HepG2 (cell line): ENCODE measurements at regions not wholly inside any gene's neighbourhood (a gene's known extent, or its start where the extent isn't known, plus 50 kb on each side); places are given as distances from the start of the nearest gene placed in this dataset.

Source experiments
- ATAC-seq: fragments of 200-7000 bp; cut with Tn5 transposase; 3 replicates; pipeline ENCODE4 v1.9.1; 2020; ENCODE audit warnings: mild to moderate bottlenecking, moderate library complexity
- BruUV-seq: library from RNA; stranded (reverse); fragments of 400-500 nt; replicated peaks from 2 replicates; lab custom pipeline; 2021; lab: Mats Ljungman, UMichigan
- CTCF ChIA-PET: fragments of 300-600 bp; formaldehyde crosslinking; extraction: SDS; loops from one replicate; lab custom pipeline; 2021; ENCODE audit warnings: low total read pairs, inconsistent platforms, low intra/inter-chr PET ratio; lab: Yijun Ruan, JAX
- POLR2A ChIA-PET: fragments of 350-600 bp; sonication (Branson Sonifier 250); formaldehyde crosslinking; loops from one replicate; lab custom pipeline; 2020; ENCODE audit warnings: antibody characterized with exemption, inconsistent platforms; lab: Yijun Ruan, JAX
- DNase-seq: peaks from one replicate; pipeline ENCODE4 v3.0.0-alpha.2; 2015; ENCODE audit warnings: low spot score
- FAIRE-seq: peaks from 3 replicates; lab custom pipeline; 2011; peaks lifted over from hg19 to GRCh38; lab: Jason Lieb, UNC
- H2AFZ ChIP-seq: one replicate; pipeline ENCODE4 v1.6.1; 2011; ENCODE audit warnings: low read length, inconsistent platforms
- H3K27ac ChIP-seq: fragments of 300-600 bp; 3 replicates; pipeline ENCODE4 v1.8.0; 2011; ENCODE audit warnings: mixed run types, mild to moderate bottlenecking, mixed read lengths, low read length, inconsistent platforms; ENCODE audit not compliant: insufficient read depth; ENCODE audit errors: extremely low read length
- H3K27me3 ChIP-seq, 2 experiments: fragments of 200-600 bp in 1 of 2; 2 replicates in 1 of 2; 3 replicates in 1 of 2; pipeline versions ENCODE4 v1.6.0 to v1.8.0; 2011; ENCODE audit warnings: low read length in 2 of 2, mild to moderate bottlenecking in 2 of 2, moderate library complexity in 2 of 2, inconsistent platforms in 1 of 2; ENCODE audit not compliant: insufficient read depth in 2 of 2, control insufficient read depth in 1 of 2
- H3K36me3 ChIP-seq, 2 experiments: fragments of 200-600 bp in 1 of 2; replicated peaks in 1 of 2; 2 replicates in 1 of 2; 3 replicates in 1 of 2; pipeline versions ENCODE4 v1.5.1 to v1.8.0; 2011; ENCODE audit warnings: low read length in 2 of 2, inconsistent platforms in 1 of 2; ENCODE audit not compliant: insufficient read depth in 2 of 2, control insufficient read depth in 1 of 2
- H3K4me1 ChIP-seq: 2 replicates; pipeline ENCODE4 v1.5.1; 2012; ENCODE audit warnings: low read length, inconsistent platforms; ENCODE audit not compliant: insufficient read depth
- H3K4me2 ChIP-seq: 2 replicates; pipeline ENCODE4 v1.6.0; 2011; ENCODE audit warnings: low read depth, low read length, inconsistent platforms
- H3K4me3 ChIP-seq, 3 experiments: fragments of 200-600 bp in 1 of 3; sonication (generic), shearing (Covaris generic) in 1 of 3; replicated peaks in 1 of 3; 2 replicates each; pipeline ENCODE4 v1.5.1; 2011 to 2016; ENCODE audit warnings: low read length in 3 of 3, inconsistent platforms in 2 of 3, low read depth in 2 of 3, mild to moderate bottlenecking in 2 of 3, control low read depth in 1 of 3, mixed read lengths in 1 of 3; ENCODE audit not compliant: insufficient read depth in 1 of 3
- H3K79me2 ChIP-seq: one replicate; pipeline ENCODE4 v1.6.1; 2011; ENCODE audit warnings: low read length, inconsistent platforms; ENCODE audit not compliant: insufficient read depth
- H3K9ac ChIP-seq: 2 replicates; pipeline ENCODE4 v1.6.0; 2011; ENCODE audit warnings: mild to moderate bottlenecking, low read depth, low read length, inconsistent platforms; ENCODE audit not compliant: insufficient read depth
- H3K9me3 ChIP-seq: 2 replicates; pipeline ENCODE4 v1.5.1; 2012; ENCODE audit warnings: mild to moderate bottlenecking, low read length
- H4K20me1 ChIP-seq: 2 replicates; pipeline ENCODE4 v1.6.0; 2011; ENCODE audit warnings: inconsistent platforms, mild to moderate bottlenecking, low read length, moderate library complexity; ENCODE audit not compliant: insufficient read depth
- ZKSCAN8 ChIP-seq: IDR thresholded peaks from 2 replicates; pipeline ENCODE4 v1.6.1; 2016; ENCODE audit warnings: borderline replicate concordance, missing genetic modification reagents, missing compliant biosample characterization
- ZNF569 ChIP-seq: sonication (generic); formaldehyde crosslinking; IDR thresholded peaks from 2 replicates; pipeline ENCODE4 v1.5.0; 2020; ENCODE audit warnings: mild to moderate bottlenecking, missing genetic modification reagents, moderate library complexity, borderline replicate concordance
- ZNF772 ChIP-seq: sonication (generic); formaldehyde crosslinking; IDR thresholded peaks from 2 replicates; pipeline ENCODE4 v1.5.0; 2020; ENCODE audit warnings: mild to moderate bottlenecking, missing genetic modification reagents
- WGBS: methylation state at CpG from one replicate; pipeline ENCODE4 v1.1.6; 2017; ENCODE audit warnings: low lambda C conversion rate; 5-methylcytosine and 5-hydroxymethylcytosine counted together
- in situ Hi-C: cut with HindIII; loops from 2 replicates; pipeline ENCODE4 v1.10.0; 2017; ENCODE audit warnings: low pct_unique_long_range_greater_than_20kb; ENCODE audit not compliant: extremely low pct_ligation_motif_present
- intact Hi-C: fragments of 100-400 bp; cut with micrococcal nuclease; formaldehyde crosslinking; loops from one replicate; pipeline ENCODE4 v1.10.0; 2022; ENCODE audit not compliant: unreplicated experiment
- TF ChIP-seq, protein P1 (sequence below): sonication (generic); formaldehyde crosslinking; IDR thresholded peaks from 2 replicates; pipeline ENCODE4 v1.4.0; 2020; ENCODE audit warnings: missing genetic modification reagents
- TF ChIP-seq, protein P2 (sequence below): sonication (generic); formaldehyde crosslinking; conservative IDR thresholded peaks from 2 replicates; pipeline ENCODE4 v1.5.0; 2020; ENCODE audit warnings: missing genetic modification reagents
- TF ChIP-seq, protein P3 (sequence below): sonication (generic); formaldehyde crosslinking; IDR thresholded peaks from 2 replicates; pipeline ENCODE4 v1.4.0; 2020; ENCODE audit warnings: missing genetic modification reagents

DNA sequence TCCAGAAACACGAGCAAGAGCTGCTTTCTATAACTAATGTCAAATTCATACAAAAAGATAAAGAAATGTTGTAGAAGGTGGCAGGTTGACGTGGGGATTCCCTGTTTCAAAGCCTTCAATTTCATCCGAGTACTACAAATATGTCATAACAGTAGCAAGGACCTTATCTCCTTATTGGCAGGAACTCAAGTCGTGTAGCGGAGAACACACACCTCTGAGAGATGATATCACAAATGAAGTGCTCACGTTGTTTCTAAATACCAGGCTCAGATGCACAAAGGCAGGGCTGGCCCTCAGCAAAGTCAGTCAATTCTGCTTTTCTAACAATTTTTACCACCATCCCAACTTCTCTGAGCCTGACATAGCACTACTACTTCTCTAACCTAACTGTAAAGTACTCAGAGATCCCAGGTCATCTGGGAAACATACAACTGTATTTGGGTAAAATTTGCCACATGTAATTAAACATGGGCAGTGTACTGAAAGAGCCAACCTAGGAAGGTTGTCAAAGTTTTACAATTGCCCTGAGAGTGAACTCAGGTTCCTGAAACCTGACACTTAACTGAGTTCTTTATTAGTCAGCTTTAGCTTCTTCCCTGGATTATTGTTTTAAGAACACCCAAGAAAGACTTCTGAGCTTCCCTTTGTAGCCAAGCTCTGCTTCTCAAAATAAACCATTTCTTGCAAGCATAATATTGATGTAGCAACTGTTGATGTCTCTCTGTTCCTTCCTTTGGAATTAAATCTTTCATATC is 813.7 kb upstream of the ACVR2A start (continued):
- TF ChIP-seq, protein P1, sequence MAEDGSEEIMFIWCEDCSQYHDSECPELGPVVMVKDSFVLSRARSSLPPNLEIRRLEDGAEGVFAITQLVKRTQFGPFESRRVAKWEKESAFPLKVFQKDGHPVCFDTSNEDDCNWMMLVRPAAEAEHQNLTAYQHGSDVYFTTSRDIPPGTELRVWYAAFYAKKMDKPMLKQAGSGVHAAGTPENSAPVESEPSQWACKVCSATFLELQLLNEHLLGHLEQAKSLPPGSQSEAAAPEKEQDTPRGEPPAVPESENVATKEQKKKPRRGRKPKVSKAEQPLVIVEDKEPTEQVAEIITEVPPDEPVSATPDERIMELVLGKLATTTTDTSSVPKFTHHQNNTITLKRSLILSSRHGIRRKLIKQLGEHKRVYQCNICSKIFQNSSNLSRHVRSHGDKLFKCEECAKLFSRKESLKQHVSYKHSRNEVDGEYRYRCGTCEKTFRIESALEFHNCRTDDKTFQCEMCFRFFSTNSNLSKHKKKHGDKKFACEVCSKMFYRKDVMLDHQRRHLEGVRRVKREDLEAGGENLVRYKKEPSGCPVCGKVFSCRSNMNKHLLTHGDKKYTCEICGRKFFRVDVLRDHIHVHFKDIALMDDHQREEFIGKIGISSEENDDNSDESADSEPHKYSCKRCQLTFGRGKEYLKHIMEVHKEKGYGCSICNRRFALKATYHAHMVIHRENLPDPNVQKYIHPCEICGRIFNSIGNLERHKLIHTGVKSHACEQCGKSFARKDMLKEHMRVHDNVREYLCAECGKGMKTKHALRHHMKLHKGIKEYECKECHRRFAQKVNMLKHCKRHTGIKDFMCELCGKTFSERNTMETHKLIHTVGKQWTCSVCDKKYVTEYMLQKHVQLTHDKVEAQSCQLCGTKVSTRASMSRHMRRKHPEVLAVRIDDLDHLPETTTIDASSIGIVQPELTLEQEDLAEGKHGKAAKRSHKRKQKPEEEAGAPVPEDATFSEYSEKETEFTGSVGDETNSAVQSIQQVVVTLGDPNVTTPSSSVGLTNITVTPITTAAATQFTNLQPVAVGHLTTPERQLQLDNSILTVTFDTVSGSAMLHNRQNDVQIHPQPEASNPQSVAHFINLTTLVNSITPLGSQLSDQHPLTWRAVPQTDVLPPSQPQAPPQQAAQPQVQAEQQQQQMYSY (CRISPR knock-in tag): no peak
- TF ChIP-seq ZNF569 (CRISPR knock-in tag): no peak

DNA sequence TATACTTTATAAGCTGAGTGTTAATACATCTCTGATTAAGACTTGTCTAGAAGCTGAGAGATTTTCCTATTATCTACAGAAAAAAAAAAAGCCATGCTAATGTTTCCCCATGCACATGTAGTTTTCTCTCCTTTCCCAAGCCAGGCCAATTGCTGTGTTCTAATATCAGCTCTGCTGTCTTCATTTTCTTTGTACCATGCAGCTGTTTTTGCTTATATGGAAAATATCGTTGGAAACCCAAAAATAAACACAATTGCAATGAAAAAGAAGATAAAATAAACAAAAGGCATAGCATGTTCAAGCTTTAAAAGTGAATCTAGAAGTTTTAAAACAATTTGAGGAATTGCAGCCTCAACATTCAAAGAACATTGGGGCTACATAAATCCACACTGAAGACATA is 817.4 kb upstream of the ACVR2A start:
- Histone ChIP-seq H3K9me3 (peaks cover 18% of the 10 kb centered on the region; the same call in 1 of the 2 replicates), H3K27me3 (no peaks in the 10 kb centered on the region), H3K4me1 (no peaks in the 10 kb centered on the region), H3K27ac (no peak overlapping the region), H3K79me2 (no peaks in the 10 kb centered on the region), H3K4me2 (no peak overlapping the region), H4K20me1 (no peaks in the 10 kb centered on the region), H3K36me3 (no peaks in the 10 kb centered on the region), H3K4me3 (no peak overlapping the region), H2AFZ (no peak overlapping the region), H3K9ac (no peak overlapping the region)
- ChIA-PET CTCF (no interaction called here), POLR2A (no interaction called here)
- DNase-seq (no peak), FAIRE-seq (no peak), ATAC-seq (no peak)
- BruUV-seq: no TSS peak
- WGBS: 0% methylated on average over 1 of the region's 1 CpG
- intact Hi-C loops (no loop called here), in situ Hi-C loops (no loop called here)
- TF ChIP-seq ZKSCAN8 (CRISPR knock-in tag): no peak
- TF ChIP-seq ZNF772 (CRISPR knock-in tag): no peak
- TF ChIP-seq, protein P2, sequence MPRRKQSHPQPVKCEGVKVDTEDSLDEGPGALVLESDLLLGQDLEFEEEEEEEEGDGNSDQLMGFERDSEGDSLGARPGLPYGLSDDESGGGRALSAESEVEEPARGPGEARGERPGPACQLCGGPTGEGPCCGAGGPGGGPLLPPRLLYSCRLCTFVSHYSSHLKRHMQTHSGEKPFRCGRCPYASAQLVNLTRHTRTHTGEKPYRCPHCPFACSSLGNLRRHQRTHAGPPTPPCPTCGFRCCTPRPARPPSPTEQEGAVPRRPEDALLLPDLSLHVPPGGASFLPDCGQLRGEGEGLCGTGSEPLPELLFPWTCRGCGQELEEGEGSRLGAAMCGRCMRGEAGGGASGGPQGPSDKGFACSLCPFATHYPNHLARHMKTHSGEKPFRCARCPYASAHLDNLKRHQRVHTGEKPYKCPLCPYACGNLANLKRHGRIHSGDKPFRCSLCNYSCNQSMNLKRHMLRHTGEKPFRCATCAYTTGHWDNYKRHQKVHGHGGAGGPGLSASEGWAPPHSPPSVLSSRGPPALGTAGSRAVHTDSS: no peak
- TF ChIP-seq, protein P3, sequence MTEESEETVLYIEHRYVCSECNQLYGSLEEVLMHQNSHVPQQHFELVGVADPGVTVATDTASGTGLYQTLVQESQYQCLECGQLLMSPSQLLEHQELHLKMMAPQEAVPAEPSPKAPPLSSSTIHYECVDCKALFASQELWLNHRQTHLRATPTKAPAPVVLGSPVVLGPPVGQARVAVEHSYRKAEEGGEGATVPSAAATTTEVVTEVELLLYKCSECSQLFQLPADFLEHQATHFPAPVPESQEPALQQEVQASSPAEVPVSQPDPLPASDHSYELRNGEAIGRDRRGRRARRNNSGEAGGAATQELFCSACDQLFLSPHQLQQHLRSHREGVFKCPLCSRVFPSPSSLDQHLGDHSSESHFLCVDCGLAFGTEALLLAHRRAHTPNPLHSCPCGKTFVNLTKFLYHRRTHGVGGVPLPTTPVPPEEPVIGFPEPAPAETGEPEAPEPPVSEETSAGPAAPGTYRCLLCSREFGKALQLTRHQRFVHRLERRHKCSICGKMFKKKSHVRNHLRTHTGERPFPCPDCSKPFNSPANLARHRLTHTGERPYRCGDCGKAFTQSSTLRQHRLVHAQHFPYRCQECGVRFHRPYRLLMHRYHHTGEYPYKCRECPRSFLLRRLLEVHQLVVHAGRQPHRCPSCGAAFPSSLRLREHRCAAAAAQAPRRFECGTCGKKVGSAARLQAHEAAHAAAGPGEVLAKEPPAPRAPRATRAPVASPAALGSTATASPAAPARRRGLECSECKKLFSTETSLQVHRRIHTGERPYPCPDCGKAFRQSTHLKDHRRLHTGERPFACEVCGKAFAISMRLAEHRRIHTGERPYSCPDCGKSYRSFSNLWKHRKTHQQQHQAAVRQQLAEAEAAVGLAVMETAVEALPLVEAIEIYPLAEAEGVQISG: no peak
